ENCODE measurements at regions not wholly inside any gene's neighbourhood (a gene's known extent, or its start where the extent isn't known, plus 50 kb on each side); places are given as distances from the start of the nearest gene placed in this dataset.

DNA sequence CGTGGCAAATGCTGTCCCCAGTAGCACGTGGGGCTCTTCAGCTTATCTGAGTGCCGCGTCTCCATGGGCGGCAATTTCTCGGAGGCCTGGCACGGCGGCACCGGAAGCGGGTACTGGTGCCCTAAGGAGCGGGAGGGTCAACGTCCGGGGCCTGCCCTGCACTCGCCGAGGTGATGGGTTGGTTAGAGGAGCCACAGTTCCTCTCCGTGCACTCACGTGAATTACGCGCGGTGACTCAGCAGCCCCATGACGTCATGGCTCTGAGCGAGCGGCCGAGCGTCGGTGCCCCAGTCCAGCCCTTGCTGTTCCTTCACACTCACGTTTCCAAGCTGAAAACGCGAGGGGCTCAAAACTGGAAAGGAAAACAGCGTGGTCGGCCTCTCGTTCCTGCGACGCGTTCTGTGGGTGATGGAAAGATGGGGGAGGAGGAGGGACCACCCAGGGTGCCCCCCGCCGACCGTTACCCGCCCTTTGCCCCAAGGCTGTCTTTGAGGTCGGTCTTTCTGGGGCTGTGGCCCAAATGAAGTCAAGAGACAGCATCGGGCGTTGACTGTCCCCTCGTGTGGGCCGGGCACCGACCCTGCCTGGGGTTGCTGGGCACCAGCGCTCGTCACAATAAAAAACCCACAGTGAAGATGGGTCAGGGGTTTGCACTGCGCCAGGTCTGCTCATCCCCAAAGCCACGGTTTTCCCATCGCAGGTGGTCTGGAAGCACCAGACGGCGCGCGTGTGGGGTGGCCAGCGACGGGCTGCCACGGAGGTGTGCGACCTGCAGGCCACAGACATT, 70.4 kb upstream of the CFAP46 start:
- TF ChIP-seq, protein P1, sequence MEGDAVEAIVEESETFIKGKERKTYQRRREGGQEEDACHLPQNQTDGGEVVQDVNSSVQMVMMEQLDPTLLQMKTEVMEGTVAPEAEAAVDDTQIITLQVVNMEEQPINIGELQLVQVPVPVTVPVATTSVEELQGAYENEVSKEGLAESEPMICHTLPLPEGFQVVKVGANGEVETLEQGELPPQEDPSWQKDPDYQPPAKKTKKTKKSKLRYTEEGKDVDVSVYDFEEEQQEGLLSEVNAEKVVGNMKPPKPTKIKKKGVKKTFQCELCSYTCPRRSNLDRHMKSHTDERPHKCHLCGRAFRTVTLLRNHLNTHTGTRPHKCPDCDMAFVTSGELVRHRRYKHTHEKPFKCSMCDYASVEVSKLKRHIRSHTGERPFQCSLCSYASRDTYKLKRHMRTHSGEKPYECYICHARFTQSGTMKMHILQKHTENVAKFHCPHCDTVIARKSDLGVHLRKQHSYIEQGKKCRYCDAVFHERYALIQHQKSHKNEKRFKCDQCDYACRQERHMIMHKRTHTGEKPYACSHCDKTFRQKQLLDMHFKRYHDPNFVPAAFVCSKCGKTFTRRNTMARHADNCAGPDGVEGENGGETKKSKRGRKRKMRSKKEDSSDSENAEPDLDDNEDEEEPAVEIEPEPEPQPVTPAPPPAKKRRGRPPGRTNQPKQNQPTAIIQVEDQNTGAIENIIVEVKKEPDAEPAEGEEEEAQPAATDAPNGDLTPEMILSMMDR (IDR thresholded peaks at IDR 0.05), result no peak
- TF ChIP-seq, protein P2, sequence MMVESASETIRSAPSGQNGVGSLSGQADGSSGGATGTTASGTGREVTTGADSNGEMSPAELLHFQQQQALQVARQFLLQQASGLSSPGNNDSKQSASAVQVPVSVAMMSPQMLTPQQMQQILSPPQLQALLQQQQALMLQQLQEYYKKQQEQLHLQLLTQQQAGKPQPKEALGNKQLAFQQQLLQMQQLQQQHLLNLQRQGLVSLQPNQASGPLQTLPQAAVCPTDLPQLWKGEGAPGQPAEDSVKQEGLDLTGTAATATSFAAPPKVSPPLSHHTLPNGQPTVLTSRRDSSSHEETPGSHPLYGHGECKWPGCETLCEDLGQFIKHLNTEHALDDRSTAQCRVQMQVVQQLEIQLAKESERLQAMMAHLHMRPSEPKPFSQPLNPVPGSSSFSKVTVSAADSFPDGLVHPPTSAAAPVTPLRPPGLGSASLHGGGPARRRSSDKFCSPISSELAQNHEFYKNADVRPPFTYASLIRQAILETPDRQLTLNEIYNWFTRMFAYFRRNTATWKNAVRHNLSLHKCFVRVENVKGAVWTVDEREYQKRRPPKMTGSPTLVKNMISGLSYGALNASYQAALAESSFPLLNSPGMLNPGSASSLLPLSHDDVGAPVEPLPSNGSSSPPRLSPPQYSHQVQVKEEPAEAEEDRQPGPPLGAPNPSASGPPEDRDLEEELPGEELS (CRISPR knock-in tag; IDR thresholded peaks at IDR 0.05), result no peak
- TF ChIP-seq, protein P3, sequence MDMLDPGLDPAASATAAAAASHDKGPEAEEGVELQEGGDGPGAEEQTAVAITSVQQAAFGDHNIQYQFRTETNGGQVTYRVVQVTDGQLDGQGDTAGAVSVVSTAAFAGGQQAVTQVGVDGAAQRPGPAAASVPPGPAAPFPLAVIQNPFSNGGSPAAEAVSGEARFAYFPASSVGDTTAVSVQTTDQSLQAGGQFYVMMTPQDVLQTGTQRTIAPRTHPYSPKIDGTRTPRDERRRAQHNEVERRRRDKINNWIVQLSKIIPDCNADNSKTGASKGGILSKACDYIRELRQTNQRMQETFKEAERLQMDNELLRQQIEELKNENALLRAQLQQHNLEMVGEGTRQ (CRISPR knock-in tag; IDR thresholded peaks at IDR 0.05), result no peak
- no peak for TF ChIP-seq NFYB (CRISPR knock-in tag; conservative IDR thresholded peaks at IDR 0.05; ENCODE audit: low read depth)

All from WTC11 (cell line).